SK-N-SH (cell line): ENCODE measurements at regions not wholly inside any gene's neighbourhood (a gene's known extent, or its start where the extent isn't known, plus 50 kb on each side); places are given as distances from the start of the nearest gene placed in this dataset.

Experiments used
- CTCF ChIA-PET: fragments of 300-600, 350-600 bp; formaldehyde crosslinking; extraction: SDS; loops from one replicate; lab custom pipeline; 2021; lab: Yijun Ruan, JAX
- POLR2A ChIA-PET: fragments of 350-600 bp; sonication (Branson Sonifier 250); formaldehyde crosslinking; extraction: SDS; loops from one replicate; lab custom pipeline; 2020; ENCODE audit warnings: antibody characterized with exemption, inconsistent platforms; lab: Yijun Ruan, JAX
- DNase-seq: peaks from one replicate; pipeline ENCODE4 v3.0.0; 2012
- H2AFZ ChIP-seq: fragments of 200-600 bp; sonication (generic); 2 replicates; pipeline ENCODE4 v1.8.1; 2016; ENCODE audit warnings: antibody characterized with exemption, mild to moderate bottlenecking, low read depth
- H3F3A ChIP-seq: fragments of 200-600 bp; sonication (generic); replicated peaks from 2 replicates; pipeline ENCODE3; 2016; ENCODE audit warnings: antibody characterized with exemption, mild to moderate bottlenecking; ENCODE audit not compliant: insufficient read depth
- H3K27ac ChIP-seq, 2 experiments: fragments of 200-500 bp in 1 of 2; fragments of 200-600 bp in 1 of 2; sonication (Bioruptor generic) in 1 of 2; sonication (generic), shearing (Covaris generic) in 1 of 2; 2 replicates each; pipeline versions ENCODE4 v1.5.1 to v1.6.1; 2014 to 2016; ENCODE audit warnings: low read depth in 2 of 2, inconsistent platforms in 1 of 2, low read length in 1 of 2, mild to moderate bottlenecking in 1 of 2, mixed read lengths in 1 of 2
- H3K27me3 ChIP-seq: fragments of 200-600 bp; sonication (generic), shearing (Covaris generic); 2 replicates; pipeline ENCODE4 v1.6.1; 2016; ENCODE audit warnings: mixed run types; ENCODE audit not compliant: insufficient read depth
- H3K36me3 ChIP-seq, 2 experiments: fragments of 200-500 bp in 1 of 2; fragments of 200-600 bp in 1 of 2; sonication (Bioruptor generic) in 1 of 2; sonication (generic) in 1 of 2; replicated peaks in 1 of 2; 2 replicates each; pipeline versions ENCODE3 to v1.5.1; 2014 to 2016; ENCODE audit warnings: low read length in 1 of 2, mild to moderate bottlenecking in 1 of 2; ENCODE audit not compliant: insufficient read depth in 2 of 2, control insufficient read depth in 1 of 2
- H3K4me1 ChIP-seq, 2 experiments: fragments of 200-500 bp in 1 of 2; fragments of 200-600 bp in 1 of 2; sonication (Bioruptor generic) in 1 of 2; sonication (generic), shearing (Covaris generic) in 1 of 2; 2 replicates each; pipeline versions ENCODE4 v1.5.1 to v1.6.1; 2014 to 2016; ENCODE audit warnings: low read depth in 1 of 2, low read length in 1 of 2, mixed run types in 1 of 2; ENCODE audit not compliant: insufficient read depth in 2 of 2, control insufficient read depth in 1 of 2
- H3K4me2 ChIP-seq: fragments of 200-600 bp; sonication (generic), shearing (Covaris generic); 2 replicates; pipeline ENCODE4 v1.6.1; 2017; ENCODE audit warnings: mixed run types
- H3K4me3 ChIP-seq, 2 experiments: fragments of 200-500 bp in 1 of 2; fragments of 200-600 bp in 1 of 2; sonication (Bioruptor generic) in 1 of 2; sonication (generic), shearing (Covaris generic) in 1 of 2; 2 replicates each; pipeline versions ENCODE4 v1.5.1 to v1.8.1; 2014 to 2016; ENCODE audit warnings: low read depth in 2 of 2, inconsistent platforms in 1 of 2, low read length in 1 of 2, mild to moderate bottlenecking in 1 of 2, mixed read lengths in 1 of 2, moderate library complexity in 1 of 2
- H3K79me2 ChIP-seq: fragments of 200-600 bp; sonication (generic); 2 replicates; pipeline ENCODE4 v1.8.1; 2017; ENCODE audit warnings: mild to moderate bottlenecking; ENCODE audit not compliant: insufficient read depth
- H3K9ac ChIP-seq: fragments of 200-600 bp; sonication (generic); 2 replicates; pipeline ENCODE4 v1.6.1; 2017; ENCODE audit warnings: mixed run types
- H3K9me2 ChIP-seq: fragments of 200-600 bp; sonication (generic); 2 replicates; pipeline ENCODE4 v1.6.1; 2017; ENCODE audit warnings: mixed run types
- H3K9me3 ChIP-seq: fragments of 200-600 bp; sonication (generic); 2 replicates; pipeline ENCODE4 v1.6.1; 2017; ENCODE audit warnings: mixed run types, mild to moderate bottlenecking, moderate library complexity
- H4K20me1 ChIP-seq: fragments of 200-600 bp; sonication (generic); 2 replicates; pipeline ENCODE4 v1.6.1; 2017; ENCODE audit warnings: mild to moderate bottlenecking, mixed run types; ENCODE audit not compliant: insufficient read depth
- CHD2 ChIP-seq: fragments of 150-350 bp; IDR thresholded peaks from 2 replicates; pipeline ENCODE4 v1.6.1; 2018; ENCODE audit warnings: low read length; ENCODE audit not compliant: partially characterized antibody
- CTCF ChIP-seq: fragments of 200-600 bp; sonication (generic); IDR thresholded peaks from 2 replicates; pipeline ENCODE4 v1.6.1; 2017; ENCODE audit warnings: antibody characterized with exemption, mild to moderate bottlenecking, moderate library complexity
- ELF1 ChIP-seq: IDR thresholded peaks from 2 replicates; pipeline ENCODE4 v1.4.0; 2012
- FOSL2 ChIP-seq: IDR thresholded peaks from 2 replicates; pipeline ENCODE4 v1.4.0; 2012; ENCODE audit warnings: low read depth, mild to moderate bottlenecking, moderate library complexity, borderline replicate concordance
- FOXM1 ChIP-seq: IDR thresholded peaks from 2 replicates; pipeline ENCODE4 v1.4.0; 2012; ENCODE audit warnings: low read depth, mild to moderate bottlenecking
- GABPA ChIP-seq: IDR thresholded peaks from 2 replicates; pipeline ENCODE4 v1.4.0; 2012; ENCODE audit warnings: low read depth, mild to moderate bottlenecking
- GATA2 ChIP-seq: sonication (generic); formaldehyde crosslinking; IDR thresholded peaks from 2 replicates; pipeline ENCODE4 v1.5.0; 2020; ENCODE audit warnings: mild to moderate bottlenecking, missing genetic modification reagents
- IRF3 ChIP-seq: fragments of 150-350 bp; IDR thresholded peaks from 2 replicates; pipeline ENCODE4 v1.6.1; 2016; ENCODE audit warnings: mild to moderate bottlenecking, low read depth, low read length
- JUND ChIP-seq: IDR thresholded peaks from 2 replicates; pipeline ENCODE4 v1.4.0; 2012
- MAX ChIP-seq: IDR thresholded peaks from 2 replicates; pipeline ENCODE4 v1.4.0; 2012; ENCODE audit warnings: low read depth
- MEF2A ChIP-seq: IDR thresholded peaks from 2 replicates; pipeline ENCODE4 v1.4.0; 2012; ENCODE audit warnings: low read depth, borderline replicate concordance
- POLR2AphosphoS5 ChIP-seq: IDR thresholded peaks from 2 replicates; pipeline ENCODE4 v1.6.1; 2012; ENCODE audit warnings: low read depth, low read length
- RAD21 ChIP-seq: IDR thresholded peaks from 2 replicates; pipeline ENCODE4 v1.6.1; 2012; ENCODE audit warnings: mild to moderate bottlenecking, low read length
- RCOR1 ChIP-seq: fragments of 150-350 bp; IDR thresholded peaks from 2 replicates; pipeline ENCODE4 v1.6.1; 2017; ENCODE audit warnings: antibody characterized with exemption, low read length
- REST ChIP-seq: IDR thresholded peaks from 2 replicates; pipeline ENCODE4 v1.6.1; 2012; ENCODE audit warnings: mild to moderate bottlenecking, low read depth, low read length, moderate library complexity
- SIN3A ChIP-seq: IDR thresholded peaks from 2 replicates; pipeline ENCODE4 v1.6.1; 2012; ENCODE audit warnings: low read depth, mild to moderate bottlenecking, low read length, moderate library complexity, borderline replicate concordance
- TCF12 ChIP-seq: IDR thresholded peaks from 2 replicates; pipeline ENCODE4 v1.4.0; 2012
- TEAD4 ChIP-seq: IDR thresholded peaks from 2 replicates; pipeline ENCODE4 v1.4.0; 2012; ENCODE audit warnings: mild to moderate bottlenecking, borderline replicate concordance; ENCODE audit not compliant: insufficient read depth
- USF1 ChIP-seq: IDR thresholded peaks from 2 replicates; pipeline ENCODE4 v1.4.0; 2012; ENCODE audit warnings: low read depth, borderline replicate concordance
- USF2 ChIP-seq: fragments of 150-350 bp; IDR thresholded peaks from 2 replicates; pipeline ENCODE4 v1.6.1; 2017; ENCODE audit warnings: antibody characterized with exemption, low read length, low read depth, borderline replicate concordance
- YY1 ChIP-seq: IDR thresholded peaks from 2 replicates; pipeline ENCODE4 v1.4.0; 2012; ENCODE audit warnings: low read depth, mild to moderate bottlenecking

- no peak overlapping the region for H2AFZ ChIP-seq
- ChIA-PET CTCF (no interaction called here), POLR2A (no interaction called here)
- no peak overlapping the region for H3K4me3 ChIP-seq
- no peaks in the 10 kb centered on the region for H4K20me1 ChIP-seq
- no peaks in the 10 kb centered on the region for H3F3A ChIP-seq
- TF ChIP-seq JUND, result no peak
- no peak for TF ChIP-seq USF1
- no peak for TF ChIP-seq IRF3
- no peak for TF ChIP-seq POLR2AphosphoS5
- no peak for TF ChIP-seq MEF2A
- no peak for TF ChIP-seq MAX
- no peaks in the 10 kb centered on the region for H3K9me3 ChIP-seq
- H3K9ac ChIP-seq, result no peak overlapping the region
- H3K4me1 ChIP-seq, result no peaks in the 10 kb centered on the region
- H3K4me2 ChIP-seq, result no peak overlapping the region
- H3K27ac ChIP-seq, result no peak overlapping the region
- DNase-seq, result no peak
- no peaks in the 10 kb centered on the region for H3K36me3 ChIP-seq
- H3K27me3 ChIP-seq, result no peaks in the 10 kb centered on the region
- H3K9me2 ChIP-seq, result no peaks in the 10 kb centered on the region
- no peaks in the 10 kb centered on the region for H3K79me2 ChIP-seq
These were observed 166.9 kb upstream of the PCDH10 start for GRCh38 chr4:132982151-132982550.

GRCh38 chr4:132991111-132991510 lies 158.0 kb upstream of the PCDH10 start:
- Histone ChIP-seq H3K4me1 (no peaks in the 10 kb centered on the region), H4K20me1 (no peaks in the 10 kb centered on the region), H3K9me3 (no peaks in the 10 kb centered on the region), H2AFZ (no peak overlapping the region), H3K36me3 (no peaks in the 10 kb centered on the region), H3F3A (no peaks in the 10 kb centered on the region), H3K79me2 (no peaks in the 10 kb centered on the region), H3K9me2 (no peaks in the 10 kb centered on the region), H3K4me3 (no peak overlapping the region), H3K27me3 (no peaks in the 10 kb centered on the region)
- POLR2A ChIA-PET, result no interaction called here
- no peak for TF ChIP-seq RCOR1
- TF ChIP-seq FOSL2, result no peak
- no peak for TF ChIP-seq SIN3A
- TF ChIP-seq CTCF, result no peak
- TF ChIP-seq ELF1, result no peak
- TF ChIP-seq FOXM1, result no peak
- no peak for TF ChIP-seq USF2
- TF ChIP-seq CHD2, result no peak
- TF ChIP-seq REST, result no peak
- no peak for TF ChIP-seq TCF12
- no peak for TF ChIP-seq POLR2AphosphoS5
- no peak for TF ChIP-seq RAD21
- TF ChIP-seq TEAD4, result no peak
- TF ChIP-seq GATA2 (CRISPR knock-in tag), result no peak
- no peak for TF ChIP-seq GABPA
- TF ChIP-seq YY1, result no peak
- TF ChIP-seq, all 33 proteins: peak for 0
- Histone ChIP-seq H3K4me2 (no peak overlapping the region), H3K27ac (no peak overlapping the region), H3K9ac (no peak overlapping the region)
- DNase-seq, result no peak
- CTCF ChIA-PET, result no interaction called here
